ENCODE measurements at regions not wholly inside any gene's neighbourhood (a gene's known extent, or its start where the extent isn't known, plus 50 kb on each side); places are given as distances from the start of the nearest gene placed in this dataset.

DNA sequence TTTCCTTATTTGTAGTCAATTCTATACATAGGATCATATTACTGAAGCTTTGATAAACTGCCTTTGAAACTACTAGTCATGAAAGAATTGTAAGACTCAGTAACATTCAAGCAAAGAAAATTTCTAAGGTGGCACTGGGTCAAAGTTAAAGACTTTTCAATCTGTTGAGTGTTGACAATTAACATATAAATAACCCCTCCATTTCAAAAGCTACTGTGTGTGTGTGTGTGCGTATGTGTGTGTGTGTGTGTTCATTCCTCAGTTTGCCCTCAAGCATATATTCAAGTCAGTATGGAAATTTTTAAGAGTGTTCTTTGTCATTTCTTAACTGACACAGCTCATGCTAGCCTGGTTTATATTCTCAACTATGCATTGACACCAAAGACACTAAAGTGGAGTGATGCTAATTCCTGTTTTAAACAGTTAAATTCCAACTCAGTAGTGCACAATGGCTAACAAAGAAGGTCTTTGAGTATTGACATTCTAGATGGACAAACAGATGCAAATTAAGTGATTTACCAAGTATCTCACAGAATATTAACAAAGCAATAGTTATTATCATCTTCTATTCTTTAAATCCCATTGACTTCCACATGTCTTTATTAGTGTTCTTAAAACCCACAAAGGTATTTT is 314.8 kb upstream of the GRM3 start:
- Mint-ChIP-seq H3K27me3 (ENCODE audit: low read depth) (no peaks in the 10 kb centered on the region), H3K4me1 (ENCODE audit: low read depth) (no peaks in the 10 kb centered on the region), H3K27ac (no peak overlapping the region), H3K4me3 (ENCODE audit: low read depth) (no peak overlapping the region), H3K36me3 (ENCODE audit: low read depth) (no peaks in the 10 kb centered on the region), H3K9me3 (peaks cover 5% of the 10 kb centered on the region)
- no peak for DNase-seq (ENCODE audit: low spot score)
- intact Hi-C loops (cut with micrococcal nuclease) = no loop called here

GRCh38 chr7:86326847-86327246 is 316.9 kb upstream of the GRM3 start:
- H3K27ac Mint-ChIP-seq = no peak overlapping the region
- no peaks in the 10 kb centered on the region for H3K4me1 Mint-ChIP-seq (ENCODE audit: low read depth)
- H3K9me3 Mint-ChIP-seq = peaks cover 8% of the 10 kb centered on the region
- no peak overlapping the region for H3K4me3 Mint-ChIP-seq (ENCODE audit: low read depth)
- intact Hi-C loops (cut with micrococcal nuclease) = no loop called here
- no peak for DNase-seq (ENCODE audit: low spot score)
- no peaks in the 10 kb centered on the region for H3K27me3 Mint-ChIP-seq (ENCODE audit: low read depth)
- no peaks in the 10 kb centered on the region for H3K36me3 Mint-ChIP-seq (ENCODE audit: low read depth)

- Mint-ChIP-seq H3K27me3 (ENCODE audit: low read depth) (no peaks in the 10 kb centered on the region), H3K4me3 (ENCODE audit: low read depth) (no peak overlapping the region), H3K4me1 (ENCODE audit: low read depth) (no peaks in the 10 kb centered on the region), H3K9me3 (peaks cover 6% of the 10 kb centered on the region), H3K27ac (no peak overlapping the region), H3K36me3 (ENCODE audit: low read depth) (no peaks in the 10 kb centered on the region)
- intact Hi-C loops (cut with micrococcal nuclease) = no loop called here
- no peak for DNase-seq (ENCODE audit: low spot score)
Observed at GRCh38 chr7:86320889-86321288, 322.8 kb upstream of the GRM3 start.

DNA sequence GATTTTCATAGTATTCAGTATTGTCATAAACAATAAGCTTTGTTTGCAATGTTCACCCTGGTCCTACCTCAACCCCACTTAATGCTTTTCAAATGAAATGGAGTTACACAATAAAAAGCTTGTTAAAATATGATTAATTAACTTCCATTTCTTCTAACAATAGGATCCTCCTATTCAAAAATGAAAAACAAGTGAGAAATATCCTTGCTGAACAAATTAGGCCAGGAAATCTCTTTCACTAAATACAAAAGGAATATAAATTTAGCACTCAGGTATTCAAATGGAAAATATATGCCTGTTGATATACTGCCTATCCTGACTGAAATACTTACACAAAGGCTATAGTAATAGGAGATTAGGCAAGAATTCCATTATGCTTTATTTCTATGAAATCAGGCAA is 323.4 kb upstream of the GRM3 start:
- H3K9me3 Mint-ChIP-seq = peaks cover 3% of the 10 kb centered on the region
- H3K36me3 Mint-ChIP-seq (ENCODE audit: low read depth) = no peaks in the 10 kb centered on the region
- no peaks in the 10 kb centered on the region for H3K27me3 Mint-ChIP-seq (ENCODE audit: low read depth)
- H3K4me1 Mint-ChIP-seq (ENCODE audit: low read depth) = no peaks in the 10 kb centered on the region
- H3K4me3 Mint-ChIP-seq (ENCODE audit: low read depth) = no peak overlapping the region
- DNase-seq (ENCODE audit: low spot score) = no peak
- intact Hi-C loops (cut with micrococcal nuclease) = no loop called here
- H3K27ac Mint-ChIP-seq = no peak overlapping the region

- H3K36me3 Mint-ChIP-seq (ENCODE audit: low read depth) = no peaks in the 10 kb centered on the region
Observed at GRCh38 chr7:86313842-86314241, 329.9 kb upstream of the GRM3 start.

GRCh38 chr7:86301301-86301700 is 342.4 kb upstream of the GRM3 start:
- no peak overlapping the region for H3K27ac Mint-ChIP-seq
- H3K9me3 Mint-ChIP-seq = no peaks in the 10 kb centered on the region
- no peak for DNase-seq (ENCODE audit: low spot score)
- H3K36me3 Mint-ChIP-seq (ENCODE audit: low read depth) = no peaks in the 10 kb centered on the region
- intact Hi-C loops (cut with micrococcal nuclease) = no loop called here
- no peak overlapping the region for H3K4me3 Mint-ChIP-seq (ENCODE audit: low read depth)
- no peaks in the 10 kb centered on the region for H3K4me1 Mint-ChIP-seq (ENCODE audit: low read depth)
- H3K27me3 Mint-ChIP-seq (ENCODE audit: low read depth) = no peaks in the 10 kb centered on the region

More at GRCh38 chr7:86313842-86314241, 329.9 kb upstream of the GRM3 start:
- no peak for DNase-seq (ENCODE audit: low spot score)
- H3K9me3 Mint-ChIP-seq = no peaks in the 10 kb centered on the region
- no peak overlapping the region for H3K27ac Mint-ChIP-seq
- no peaks in the 10 kb centered on the region for H3K4me1 Mint-ChIP-seq (ENCODE audit: low read depth)
- no peaks in the 10 kb centered on the region for H3K27me3 Mint-ChIP-seq (ENCODE audit: low read depth)
- intact Hi-C loops (cut with micrococcal nuclease) = no loop called here
- no peak overlapping the region for H3K4me3 Mint-ChIP-seq (ENCODE audit: low read depth)

GRCh38 chr7:86295526-86295925 is 348.2 kb upstream of the GRM3 start:
- no peak overlapping the region for H3K4me3 Mint-ChIP-seq (ENCODE audit: low read depth)
- no peaks in the 10 kb centered on the region for H3K4me1 Mint-ChIP-seq (ENCODE audit: low read depth)
- H3K9me3 Mint-ChIP-seq = peaks cover 4% of the 10 kb centered on the region
- intact Hi-C loops (cut with micrococcal nuclease) = no loop called here
- H3K27me3 Mint-ChIP-seq (ENCODE audit: low read depth) = no peaks in the 10 kb centered on the region
- DNase-seq (ENCODE audit: low spot score) = no peak
- no peak overlapping the region for H3K27ac Mint-ChIP-seq
- no peaks in the 10 kb centered on the region for H3K36me3 Mint-ChIP-seq (ENCODE audit: low read depth)

GRCh38 chr7:86282014-86282682 is 361.6 kb upstream of the GRM3 start:
- DNase-seq (ENCODE audit: low spot score) = no peak
- peaks cover 13% of the 10 kb centered on the region for H3K9me3 Mint-ChIP-seq
- H3K27me3 Mint-ChIP-seq (ENCODE audit: low read depth) = no peaks in the 10 kb centered on the region
- intact Hi-C loops (cut with micrococcal nuclease) = no loop called here
- no peaks in the 10 kb centered on the region for H3K4me1 Mint-ChIP-seq (ENCODE audit: low read depth)
- H3K36me3 Mint-ChIP-seq (ENCODE audit: low read depth) = no peaks in the 10 kb centered on the region
- H3K27ac Mint-ChIP-seq = no peak overlapping the region
- no peak overlapping the region for H3K4me3 Mint-ChIP-seq (ENCODE audit: low read depth)

GRCh38 chr7:86280150-86280549 is 363.6 kb upstream of the GRM3 start:
- Mint-ChIP-seq H3K4me1 (ENCODE audit: low read depth) (no peaks in the 10 kb centered on the region), H3K27me3 (ENCODE audit: low read depth) (no peaks in the 10 kb centered on the region), H3K27ac (no peak overlapping the region), H3K9me3 (peaks cover 21% of the 10 kb centered on the region), H3K36me3 (ENCODE audit: low read depth) (no peaks in the 10 kb centered on the region), H3K4me3 (ENCODE audit: low read depth) (no peak overlapping the region)
- intact Hi-C loops (cut with micrococcal nuclease) = no loop called here
- no peak for DNase-seq (ENCODE audit: low spot score)

GRCh38 chr7:86262781-86263180 is 380.9 kb upstream of the GRM3 start:
- Mint-ChIP-seq H3K4me1 (ENCODE audit: low read depth) (no peaks in the 10 kb centered on the region), H3K36me3 (ENCODE audit: low read depth) (no peaks in the 10 kb centered on the region), H3K4me3 (ENCODE audit: low read depth) (no peak overlapping the region), H3K27ac (no peak overlapping the region), H3K9me3 (peaks cover 29% of the 10 kb centered on the region), H3K27me3 (ENCODE audit: low read depth) (no peaks in the 10 kb centered on the region)
- no peak for DNase-seq (ENCODE audit: low spot score)
- intact Hi-C loops (cut with micrococcal nuclease) = no loop called here

DNA sequence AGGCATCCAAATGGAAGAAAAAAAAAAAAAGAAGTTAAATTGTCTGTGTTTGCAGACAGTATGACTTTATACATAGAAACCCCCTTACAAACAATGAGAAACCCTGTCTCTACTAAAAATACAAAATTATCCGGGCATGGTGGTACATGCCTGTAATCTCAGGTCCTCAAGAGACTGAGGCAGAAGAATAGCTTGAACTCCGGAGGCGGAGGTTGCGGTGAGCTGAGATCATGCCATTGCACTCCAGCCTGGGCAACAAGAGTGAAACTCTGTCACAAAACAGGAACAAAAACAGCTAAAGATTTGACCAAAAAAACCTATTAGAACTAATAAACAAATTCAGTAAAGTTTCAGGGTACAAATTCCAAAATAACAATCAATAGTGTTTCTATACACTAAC is 385.8 kb upstream of the GRM3 start:
- no peaks in the 10 kb centered on the region for H3K36me3 Mint-ChIP-seq (ENCODE audit: low read depth)

GRCh38 chr7:86252406-86252805 is 391.3 kb upstream of the GRM3 start:
- Mint-ChIP-seq H3K36me3 (ENCODE audit: low read depth) (no peaks in the 10 kb centered on the region), H3K27me3 (ENCODE audit: low read depth) (no peaks in the 10 kb centered on the region), H3K27ac (no peak overlapping the region), H3K4me3 (ENCODE audit: low read depth) (no peak overlapping the region), H3K4me1 (ENCODE audit: low read depth) (no peaks in the 10 kb centered on the region), H3K9me3 (peaks cover 29% of the 10 kb centered on the region)
- DNase-seq (ENCODE audit: low spot score) = no peak
- intact Hi-C loops (cut with micrococcal nuclease) = no loop called here

More for the DNA sequence above, 385.8 kb upstream of the GRM3 start:
- H3K4me3 Mint-ChIP-seq (ENCODE audit: low read depth) = no peak overlapping the region
- no peak for DNase-seq (ENCODE audit: low spot score)
- no peaks in the 10 kb centered on the region for H3K4me1 Mint-ChIP-seq (ENCODE audit: low read depth)
- H3K27me3 Mint-ChIP-seq (ENCODE audit: low read depth) = no peaks in the 10 kb centered on the region
- intact Hi-C loops (cut with micrococcal nuclease) = no loop called here
- peaks cover 26% of the 10 kb centered on the region for H3K9me3 Mint-ChIP-seq
- H3K27ac Mint-ChIP-seq = no peak overlapping the region

DNA sequence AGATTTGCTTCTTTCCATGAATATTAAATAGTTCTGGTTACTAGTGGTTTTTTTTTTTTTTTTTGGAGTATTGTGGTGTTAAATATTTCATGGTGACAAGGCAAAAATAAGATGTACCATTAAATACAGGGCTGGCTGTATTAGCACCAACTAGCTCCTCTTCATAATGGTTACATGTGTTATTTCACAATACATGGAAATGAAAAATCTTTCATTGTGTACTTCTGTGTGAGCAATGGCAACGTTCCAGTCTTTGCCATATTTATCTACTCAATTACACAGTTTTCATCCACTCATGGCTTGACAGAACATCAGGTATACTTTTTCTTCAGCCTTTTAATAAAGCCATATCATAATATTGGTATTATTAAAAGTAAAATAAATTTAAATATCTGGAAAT is 394.7 kb upstream of the GRM3 start:
- intact Hi-C loops (cut with micrococcal nuclease) = no loop called here
- H3K36me3 Mint-ChIP-seq (ENCODE audit: low read depth) = no peaks in the 10 kb centered on the region
- peaks cover 35% of the 10 kb centered on the region for H3K9me3 Mint-ChIP-seq
- no peaks in the 10 kb centered on the region for H3K27me3 Mint-ChIP-seq (ENCODE audit: low read depth)
- H3K4me1 Mint-ChIP-seq (ENCODE audit: low read depth) = no peaks in the 10 kb centered on the region
- no peak for DNase-seq (ENCODE audit: low spot score)
- H3K27ac Mint-ChIP-seq = no peak overlapping the region
- H3K4me3 Mint-ChIP-seq (ENCODE audit: low read depth) = no peak overlapping the region

Measured in activated T-helper 2 cell treated with anti-CD3 and anti-CD28 coated beads, Interferon-gamma antibody, Interleukin-2, Interleukin-4, amounts not matched to agents 10 μg/mL and 5 μg/mL and 100 μg/mL, durations not matched to agents 14 hours and 24 hours and 36 hours (primary cell).